MM.1S (cell line): ENCODE measurements at regions not wholly inside any gene's neighbourhood (a gene's known extent, or its start where the extent isn't known, plus 50 kb on each side); places are given as distances from the start of the nearest gene placed in this dataset.

ENCODE experiments used
- DNase-seq: peaks from one replicate; pipeline ENCODE4 v3.0.0-alpha.2; 2015
- H2AFZ ChIP-seq: fragments of 300-600 bp; sonication (generic); 2 replicates; pipeline ENCODE4 v1.6.0; 2016; ENCODE audit warnings: antibody characterized with exemption, low read length
- H3F3A ChIP-seq: fragments of 300-600 bp; sonication (generic); 2 replicates; pipeline ENCODE4 v1.6.1; 2016; ENCODE audit warnings: mild to moderate bottlenecking, antibody characterized with exemption, low read length, moderate library complexity, mixed read lengths; ENCODE audit not compliant: insufficient read depth
- H3K27ac ChIP-seq: fragments of 300-600 bp; sonication (generic); 2 replicates; pipeline ENCODE4 v1.5.1; 2016; ENCODE audit warnings: mild to moderate bottlenecking, low read length
- H3K27me3 ChIP-seq: fragments of 300-600 bp; sonication (generic); replicated peaks from 2 replicates; pipeline ENCODE4 v1.6.0; 2016; ENCODE audit warnings: low read length; ENCODE audit not compliant: insufficient read depth
- H3K36me3 ChIP-seq: fragments of 300-600 bp; sonication (generic); replicated peaks from 2 replicates; pipeline ENCODE4 v1.6.1; 2016; ENCODE audit warnings: mild to moderate bottlenecking, low read length, mixed read lengths; ENCODE audit not compliant: insufficient read depth
- H3K4me1 ChIP-seq: fragments of 300-600 bp; sonication (generic); 2 replicates; pipeline ENCODE4 v1.6.1; 2016; ENCODE audit warnings: low read length, mixed read lengths
- H3K4me2 ChIP-seq: fragments of 300-600 bp; sonication (generic); 2 replicates; pipeline ENCODE4 v1.6.0; 2016; ENCODE audit warnings: low read depth, low read length
- H3K4me3 ChIP-seq: fragments of 300-600 bp; sonication (generic); 2 replicates; pipeline ENCODE4 v1.5.1; 2016; ENCODE audit warnings: low read length, mixed read lengths
- H3K79me2 ChIP-seq: fragments of 300-600 bp; sonication (generic); 2 replicates; pipeline ENCODE4 v1.6.1; 2016; ENCODE audit warnings: mixed run types, low read length, mixed read lengths
- H3K9ac ChIP-seq: fragments of 300-600 bp; sonication (generic); 2 replicates; pipeline ENCODE4 v1.6.1; 2016; ENCODE audit warnings: low read length, mixed read lengths
- H3K9me2 ChIP-seq: fragments of 300-600 bp; sonication (generic); replicated peaks from 2 replicates; pipeline ENCODE4 v1.6.1; 2016; ENCODE audit warnings: mild to moderate bottlenecking, low read length, mixed read lengths; ENCODE audit not compliant: insufficient read depth
- H3K9me3 ChIP-seq: fragments of 300-600 bp; sonication (generic); replicated peaks from 2 replicates; pipeline ENCODE4 v1.6.1; 2016; ENCODE audit warnings: mild to moderate bottlenecking, low read length, mixed read lengths; ENCODE audit not compliant: insufficient read depth
- H4K20me1 ChIP-seq: fragments of 300-600 bp; sonication (generic); 2 replicates; pipeline ENCODE4 v1.6.1; 2016; ENCODE audit warnings: mild to moderate bottlenecking, low read length, moderate library complexity, mixed read lengths; ENCODE audit not compliant: insufficient read depth
- CTCF ChIP-seq: fragments of 300-600 bp; sonication (generic); IDR thresholded peaks from 2 replicates; pipeline ENCODE4 v1.5.1; 2016; ENCODE audit warnings: antibody characterized with exemption, low read length, mixed read lengths
- EZH2 ChIP-seq: fragments of 300-600 bp; sonication (generic); optimal IDR thresholded peaks from 2 replicates; pipeline ENCODE3; 2017; ENCODE audit warnings: low read depth, mild to moderate bottlenecking, antibody characterized with exemption, low read length, mixed read lengths
- EZH2phosphoT487 ChIP-seq: fragments of 300-600 bp; sonication (generic); IDR thresholded peaks from 2 replicates; pipeline ENCODE4 v1.6.1; 2018; ENCODE audit warnings: antibody characterized with exemption, low read length

- TF ChIP-seq EZH2phosphoT487 (no peak), EZH2 (no peak), CTCF (no peak)
- no peaks in the 10 kb centered on the region for H4K20me1 ChIP-seq
These were observed 218.7 kb downstream of the HNMT start for GRCh38 chr2:138182937-138183312.

GRCh38 chr2:138183705-138184104 lies 219.4 kb downstream of the HNMT start:
- H3K4me1 ChIP-seq = no peaks in the 10 kb centered on the region
- no peaks in the 10 kb centered on the region for H3K9me2 ChIP-seq
- no peak overlapping the region for H3K27ac ChIP-seq
- H3K9ac ChIP-seq = no peak overlapping the region
- no peaks in the 10 kb centered on the region for H3K36me3 ChIP-seq
- H4K20me1 ChIP-seq = no peaks in the 10 kb centered on the region
- no peak overlapping the region for H3K4me2 ChIP-seq
- H3K4me3 ChIP-seq = no peak overlapping the region
- DNase-seq = no peak
- no peaks in the 10 kb centered on the region for H3K27me3 ChIP-seq
- H2AFZ ChIP-seq = no peak overlapping the region
- no peaks in the 10 kb centered on the region for H3F3A ChIP-seq
- H3K9me3 ChIP-seq = no peaks in the 10 kb centered on the region
- no peak for TF ChIP-seq EZH2phosphoT487
- no peak for TF ChIP-seq CTCF
- TF ChIP-seq EZH2 = no peak
- H3K79me2 ChIP-seq = no peaks in the 10 kb centered on the region

More at GRCh38 chr2:138182937-138183312, 218.7 kb downstream of the HNMT start:
- Histone ChIP-seq H3K4me3 (no peak overlapping the region), H3K9me2 (no peaks in the 10 kb centered on the region), H3K9ac (no peak overlapping the region), H3K27ac (no peak overlapping the region), H3K9me3 (no peaks in the 10 kb centered on the region), H3K4me1 (no peaks in the 10 kb centered on the region), H2AFZ (no peak overlapping the region), H3K27me3 (no peaks in the 10 kb centered on the region), H3F3A (no peaks in the 10 kb centered on the region), H3K36me3 (no peaks in the 10 kb centered on the region), H3K4me2 (no peak overlapping the region), H3K79me2 (no peaks in the 10 kb centered on the region)
- no peak for DNase-seq

- DNase-seq = no peak
- no peak overlapping the region for H3K4me3 ChIP-seq
These were observed 220.2 kb downstream of the HNMT start for GRCh38 chr2:138184428-138184827.

More at GRCh38 chr2:138184428-138184827, 220.2 kb downstream of the HNMT start:
- H4K20me1 ChIP-seq = no peaks in the 10 kb centered on the region
- H3K27ac ChIP-seq = no peak overlapping the region
- no peaks in the 10 kb centered on the region for H3K36me3 ChIP-seq
- no peaks in the 10 kb centered on the region for H3K4me1 ChIP-seq
- H3K9me3 ChIP-seq = no peaks in the 10 kb centered on the region
- no peaks in the 10 kb centered on the region for H3K27me3 ChIP-seq
- TF ChIP-seq EZH2phosphoT487 = no peak
- TF ChIP-seq EZH2 = no peak
- TF ChIP-seq CTCF = no peak
- no peaks in the 10 kb centered on the region for H3K9me2 ChIP-seq
- H3K9ac ChIP-seq = no peak overlapping the region
- H3K79me2 ChIP-seq = no peaks in the 10 kb centered on the region
- no peak overlapping the region for H3K4me2 ChIP-seq
- H2AFZ ChIP-seq = no peak overlapping the region
- H3F3A ChIP-seq = no peaks in the 10 kb centered on the region
